Heart right ventricle (tissue), 16 donors: ENCODE measurements at regions not wholly inside any gene's neighbourhood (a gene's known extent, or its start where the extent isn't known, plus 50 kb on each side); places are given as distances from the start of the nearest gene placed in this dataset.
A peak's percentile ranks its signal among the peaks of the same experiment; 100 is the strongest.

Experiments used
- ATAC-seq, 8 donors: fragments of 200-7000 bp; cut with Tn5 transposase; one replicate each; pipeline ENCODE4 v1.9.1; 2020; ENCODE audit warnings: mild to moderate bottlenecking in 8 of 8, moderate library complexity in 8 of 8, moderate number of reproducible peaks in 1 of 8
- DNase-seq, 2 donors: peaks; one replicate each; pipeline ENCODE4 v3.0.0-alpha.2; 2020
- H3K27ac ChIP-seq, 10 donors: fragments of 200-600 bp; sonication (generic) in 2 of 10; one replicate each; pipeline versions ENCODE4 v1.5.0 to v1.8.0; 2020 to 2022; ENCODE audit warnings: mild to moderate bottlenecking in 3 of 10
- H3K27me3 ChIP-seq, 7 donors: fragments of 200-600 bp; one replicate each; pipeline ENCODE4 v1.8.0; 2021 to 2022; ENCODE audit warnings: mild to moderate bottlenecking in 2 of 7
- H3K36me3 ChIP-seq, 9 donors: fragments of 200-600 bp; sonication (generic) in 1 of 9; one replicate each; pipeline versions ENCODE4 v1.5.0 to v1.8.0; 2020 to 2022; ENCODE audit warnings: mild to moderate bottlenecking in 2 of 9
- H3K4me1 ChIP-seq, 9 donors: fragments of 200-600 bp; sonication (generic) in 1 of 9; one replicate each; pipeline versions ENCODE4 v1.5.0 to v1.8.0; 2020 to 2022; ENCODE audit warnings: mild to moderate bottlenecking in 4 of 9
- H3K4me3 ChIP-seq, 10 donors: fragments of 200-600 bp; sonication (generic) in 2 of 10; one replicate each; pipeline versions ENCODE4 v1.5.0 to v1.8.0; 2020 to 2022; ENCODE audit warnings: mild to moderate bottlenecking in 7 of 10, moderate library complexity in 2 of 10
- H3K9me3 ChIP-seq, 11 donors: fragments of 200-600 bp in 10 of 11; sonication (generic) in 2 of 11; one replicate each; pipeline versions ENCODE4 v1.5.0 to v1.8.0; 2013 to 2022; ENCODE audit warnings: mild to moderate bottlenecking in 2 of 11, control low read depth in 1 of 11, moderate library complexity in 1 of 11
- WGBS, 2 donors: extraction: QIAGEN DNeasy Blood & Tissue Kit; methylation state at CpG; one replicate each; pipeline ENCODE4 v1.1.7; 2013; ENCODE audit warnings: inconsistent platforms in 1 of 2; 5-methylcytosine and 5-hydroxymethylcytosine counted together
- intact Hi-C, 10 donors: fragments of 100-400 bp; cut with DNase I; formaldehyde crosslinking; loops; one replicate each; pipeline versions ENCODE4 v1.11.1 to v1.14.2; 2022
- TF ChIP-seq, protein P1 (sequence below), 9 donors: fragments of 200-600 bp; sonication (generic) in 2 of 9; IDR thresholded peaks; one replicate each; pipeline versions ENCODE4 v1.5.0 to v1.8.0; 2021 to 2022; ENCODE audit warnings: antibody characterized with exemption in 9 of 9, mild to moderate bottlenecking in 5 of 9, moderate library complexity in 1 of 9
- donor health status: Arrhythmogenic right ventricular cardiomyopathy.
- donor health status: ischemic (EF 13 %, LVEDD 7.1; RV severe dilation, severe dysfunction).
- donor health status: healthy with polysubstance abuse.
- donor health status: DM: no; HTN: yes; CAD: no.
- donor health status: DM: no; HTN: no; CAD: no.
- donor health status: ischemic (EF 25% LVEDD 6.9; RV normal size, moderate dysfunction).
- donor health status: ischemic (EF 25% LVEDD 5.7; RV mildly dilated, moderate dysfunction).
- donor health status: healthy.
- donor health status: DM: yes; HTN: yes; CAD: no.
- donor health status: Ischemic cardiomyopathy.
- donor health status: ischemic (EF 35%, LVEDD 5.7; RV mildly dilated, moderate dysfunction).
- donor health status: nonischemic (EF 11% LVEDD 7.7; RV severe dilation, severe dysfunction).
- donor health status: DM: yes; HTN: yes; CAD: no.
- donor health status: PGD.
- donor health status: ischemic (EF 29% LVEDD 5.4; RV normal size, mild dysfunction).
- donor health status: nonischemic (EF 23%, LVEDD 6.1; RV moderate dilation, normal function).

DNA sequence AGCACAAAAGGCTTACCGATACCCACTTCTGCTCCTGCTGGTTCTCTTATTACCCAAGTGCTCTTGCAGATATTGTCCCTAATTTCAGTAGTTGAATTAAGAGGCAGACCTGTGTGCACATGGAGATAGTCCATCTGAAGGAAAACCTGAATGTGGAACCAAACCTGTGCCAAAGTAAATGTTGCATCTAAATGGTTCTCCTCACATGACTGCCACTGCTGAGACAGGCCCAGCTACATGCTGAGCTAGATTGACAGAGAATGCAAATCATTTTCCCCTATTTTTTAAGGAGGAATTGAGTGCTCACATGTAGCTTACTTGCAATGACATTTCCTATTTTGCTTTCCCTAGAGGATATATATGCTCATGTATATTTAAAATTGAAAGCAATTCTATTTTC is 609.1 kb upstream of the TECRL start:
- H3K4me1 ChIP-seq, result no peaks in the 10 kb centered on the region
- ATAC-seq (no peak), DNase-seq (no peak)
- TF ChIP-seq, protein P1, sequence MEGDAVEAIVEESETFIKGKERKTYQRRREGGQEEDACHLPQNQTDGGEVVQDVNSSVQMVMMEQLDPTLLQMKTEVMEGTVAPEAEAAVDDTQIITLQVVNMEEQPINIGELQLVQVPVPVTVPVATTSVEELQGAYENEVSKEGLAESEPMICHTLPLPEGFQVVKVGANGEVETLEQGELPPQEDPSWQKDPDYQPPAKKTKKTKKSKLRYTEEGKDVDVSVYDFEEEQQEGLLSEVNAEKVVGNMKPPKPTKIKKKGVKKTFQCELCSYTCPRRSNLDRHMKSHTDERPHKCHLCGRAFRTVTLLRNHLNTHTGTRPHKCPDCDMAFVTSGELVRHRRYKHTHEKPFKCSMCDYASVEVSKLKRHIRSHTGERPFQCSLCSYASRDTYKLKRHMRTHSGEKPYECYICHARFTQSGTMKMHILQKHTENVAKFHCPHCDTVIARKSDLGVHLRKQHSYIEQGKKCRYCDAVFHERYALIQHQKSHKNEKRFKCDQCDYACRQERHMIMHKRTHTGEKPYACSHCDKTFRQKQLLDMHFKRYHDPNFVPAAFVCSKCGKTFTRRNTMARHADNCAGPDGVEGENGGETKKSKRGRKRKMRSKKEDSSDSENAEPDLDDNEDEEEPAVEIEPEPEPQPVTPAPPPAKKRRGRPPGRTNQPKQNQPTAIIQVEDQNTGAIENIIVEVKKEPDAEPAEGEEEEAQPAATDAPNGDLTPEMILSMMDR (IDR thresholded peaks at IDR 0.05), result no peak
- intact Hi-C loops, result no loop called here
- H3K27me3 ChIP-seq, result no peaks in the 10 kb centered on the region
- H3K4me3 ChIP-seq, result no peak overlapping the region
- no peak overlapping the region for H3K27ac ChIP-seq
- H3K9me3 ChIP-seq, result peaks cover 0 to 5% (median 0%) of the 10 kb centered on the region in 11 donors
- H3K36me3 ChIP-seq, result no peaks in the 10 kb centered on the region
- 91 to 93% methylated on average over 1 of the region's 1 CpG for WGBS, 2 donors

DNA sequence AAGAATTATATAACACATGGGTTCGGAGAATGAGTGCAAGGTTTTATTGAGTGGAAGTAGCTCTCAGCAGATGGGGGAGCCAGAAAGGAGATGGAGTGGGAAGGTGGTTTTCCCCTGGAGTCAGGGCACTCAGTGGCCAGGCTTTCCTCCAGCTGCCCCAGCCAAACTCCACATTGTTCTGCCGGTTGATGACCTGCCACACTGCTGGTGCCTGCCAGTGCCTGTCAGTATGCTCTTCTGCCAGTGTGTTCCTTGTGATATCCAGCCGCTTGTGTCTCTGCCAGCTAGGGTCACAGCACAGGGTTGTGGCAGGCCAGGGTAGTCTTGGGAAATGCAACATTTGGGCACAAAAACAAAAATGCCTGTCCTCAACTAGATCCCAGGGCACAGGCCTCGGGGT is 604.8 kb upstream of the TECRL start:
- peak in 1 of 2 donors; percentile 15 for DNase-seq
- intact Hi-C loops, result no loop called here
- H3K27me3 ChIP-seq, result no peaks in the 10 kb centered on the region

DNA sequence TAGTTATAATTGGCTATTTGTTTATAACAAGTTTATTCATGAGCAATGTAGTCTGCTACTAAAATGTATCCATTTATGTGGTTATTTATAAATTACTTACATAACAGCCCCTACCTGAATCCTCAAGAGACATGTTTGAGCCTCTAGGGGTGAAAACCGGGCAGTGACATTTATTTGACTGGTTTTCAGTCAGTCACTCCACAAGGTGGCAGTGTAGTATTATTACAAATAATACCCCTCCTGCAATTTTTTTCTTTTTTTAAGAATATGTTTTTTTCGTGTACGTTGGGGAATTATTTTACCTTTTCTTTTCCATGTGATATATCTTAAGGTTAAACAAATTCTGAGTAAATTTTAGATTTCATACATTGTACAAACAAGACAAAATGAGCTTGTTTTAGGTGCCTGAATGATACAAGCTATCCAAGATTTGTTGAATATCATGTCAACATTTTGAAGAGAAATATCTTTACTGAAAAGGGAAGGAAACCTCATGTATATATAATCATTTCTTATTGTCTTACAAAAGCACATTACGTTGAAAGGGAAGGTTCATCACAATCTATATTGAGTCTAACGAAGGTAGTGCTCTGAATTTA is 598.7 kb upstream of the TECRL start:
- TF ChIP-seq, protein P1 (IDR thresholded peaks at IDR 0.05), result peak in 8 of 9 donors; percentile 24 to 61 (median 42)
- Histone ChIP-seq H3K27ac (no peak overlapping the region), H3K4me3 (no peak overlapping the region), H3K4me1 (no peaks in the 10 kb centered on the region), H3K36me3 (no peaks in the 10 kb centered on the region), H3K9me3 (no peaks in the 10 kb centered on the region), H3K27me3 (no peaks in the 10 kb centered on the region)
- WGBS, 2 donors, result 33 to 37% methylated on average over 5 of the region's 5 CpGs
- DNase-seq (no peak), ATAC-seq (no peak)
- intact Hi-C loops, result no loop called here

More for the DNA sequence above, 604.8 kb upstream of the TECRL start:
- 73 to 76% methylated on average over 4 of the region's 4 CpGs for WGBS, 2 donors
- TF ChIP-seq, protein P1 (IDR thresholded peaks at IDR 0.05), result no peak
- peak in 4 of 8 donors; percentile 47 to 93 (median 70) for ATAC-seq
- no peak overlapping the region for H3K27ac ChIP-seq
- H3K4me3 ChIP-seq, result no peak overlapping the region
- H3K36me3 ChIP-seq, result no peaks in the 10 kb centered on the region
- H3K9me3 ChIP-seq, result peaks cover 0 to 3% (median 0%) of the 10 kb centered on the region in 11 donors
- H3K4me1 ChIP-seq, result no peaks in the 10 kb centered on the region

DNA sequence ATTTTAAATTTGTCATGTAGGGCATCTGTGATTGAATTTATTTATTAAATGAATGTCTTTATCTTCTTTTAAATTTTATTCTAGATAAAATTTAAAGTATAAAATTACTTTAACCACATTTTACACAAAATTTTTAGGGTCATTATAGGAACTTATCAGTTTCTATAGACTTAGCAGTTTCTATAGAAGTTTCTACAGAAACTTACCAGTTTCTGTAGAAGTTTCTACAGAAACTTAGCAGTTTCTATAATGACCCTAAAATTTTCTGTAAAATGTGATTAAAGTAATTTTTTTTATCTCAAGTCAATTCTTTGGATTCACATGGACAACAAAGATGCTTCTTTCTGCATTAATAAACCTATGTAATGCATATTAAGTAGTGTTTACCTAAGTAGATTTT is 565.9 kb upstream of the TECRL start:
- peaks cover 0 to 8% (median 0%) of the 10 kb centered on the region in 11 donors for H3K9me3 ChIP-seq
- intact Hi-C loops, result no loop called here
- no peak for DNase-seq
- no peak for ATAC-seq
- no peaks in the 10 kb centered on the region for H3K36me3 ChIP-seq
- no peaks in the 10 kb centered on the region for H3K4me1 ChIP-seq
- no peak overlapping the region for H3K4me3 ChIP-seq
- no peak overlapping the region for H3K27ac ChIP-seq
- H3K27me3 ChIP-seq, result no peaks in the 10 kb centered on the region
- TF ChIP-seq, protein P1 (IDR thresholded peaks at IDR 0.05), result no peak
